GM18511 (cell line): ENCODE measurements at regions not wholly inside any gene's neighbourhood (a gene's known extent, or its start where the extent isn't known, plus 50 kb on each side); places are given as distances from the start of the nearest gene placed in this dataset.
"Not testable (repeated sequence)": the region's sequence is repeated elsewhere in the genome, so short reads cannot be mapped to it uniquely, and the experiment has no call there.

ENCODE experiments used
- ATAC-seq: cut with Tn5 transposase; IDR thresholded peaks from one replicate; pipeline ENCODE4 v1.9.1; 2021; ENCODE audit warnings: mild to moderate bottlenecking, moderate library complexity; ENCODE audit not compliant: unreplicated experiment

DNA sequence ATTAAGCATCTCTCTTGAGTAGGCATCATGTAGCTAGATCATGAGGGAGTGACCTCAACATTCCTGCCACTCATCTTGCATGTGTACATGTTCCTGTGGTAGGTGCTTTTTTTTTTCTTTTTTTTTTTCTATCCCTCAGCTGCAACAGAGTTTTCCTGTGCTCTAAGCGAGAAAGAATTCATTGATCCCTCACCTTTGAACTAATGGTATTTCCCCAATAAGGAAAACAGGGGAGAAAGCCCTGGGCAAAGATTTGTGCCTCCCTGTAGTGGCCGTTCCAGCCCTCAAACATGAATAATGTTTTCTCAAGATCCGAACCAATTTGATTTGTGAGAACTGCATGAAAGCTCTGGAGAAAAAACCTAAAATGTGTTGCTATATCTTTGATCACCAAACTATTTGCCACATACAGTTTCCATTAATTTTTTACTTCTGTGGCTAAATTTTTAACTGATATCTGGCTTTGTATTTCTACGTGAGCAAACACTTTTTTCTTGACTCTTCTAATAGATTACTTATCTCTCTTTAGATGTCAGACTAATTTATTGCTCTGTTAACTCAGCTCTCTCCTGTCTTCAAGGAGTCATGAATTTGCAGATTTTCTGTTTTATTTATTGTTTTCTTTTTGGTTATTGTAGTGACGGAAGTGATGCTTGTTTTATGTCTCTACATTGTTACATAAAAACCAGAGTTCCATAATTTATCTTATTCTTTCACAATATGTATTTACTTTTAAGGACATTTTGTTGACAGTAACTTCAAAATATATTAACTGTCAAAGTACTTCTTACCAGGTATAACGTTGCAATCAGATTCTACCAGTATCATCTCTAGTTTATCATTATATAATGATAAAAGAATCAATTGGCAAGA is 1396.5 kb downstream of the OTOL1 start:
- ATAC-seq, result no peak

DNA sequence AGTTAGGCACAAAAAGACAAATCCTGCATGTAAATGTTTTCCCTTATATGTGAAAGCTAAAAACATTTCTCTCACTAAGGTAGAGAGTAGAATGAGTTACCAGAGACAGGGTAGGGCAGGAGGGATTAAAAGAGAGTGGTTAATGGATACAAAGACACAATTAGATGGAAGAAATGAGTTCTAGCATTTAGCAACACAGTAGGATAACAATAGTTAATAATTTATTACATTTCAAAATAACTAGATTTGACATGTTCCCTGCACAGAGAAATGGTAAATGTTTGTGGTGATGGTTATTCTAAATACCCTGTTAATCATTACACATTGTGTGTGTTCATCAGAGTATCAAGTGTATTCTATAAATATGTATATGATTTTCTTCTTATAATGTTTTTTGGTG is 1400.7 kb downstream of the OTOL1 start:
- ATAC-seq, result no peak

- no peak for ATAC-seq
Observed at GRCh38 chr3:162932503-162932902, 1435.9 kb downstream of the OTOL1 start.

DNA sequence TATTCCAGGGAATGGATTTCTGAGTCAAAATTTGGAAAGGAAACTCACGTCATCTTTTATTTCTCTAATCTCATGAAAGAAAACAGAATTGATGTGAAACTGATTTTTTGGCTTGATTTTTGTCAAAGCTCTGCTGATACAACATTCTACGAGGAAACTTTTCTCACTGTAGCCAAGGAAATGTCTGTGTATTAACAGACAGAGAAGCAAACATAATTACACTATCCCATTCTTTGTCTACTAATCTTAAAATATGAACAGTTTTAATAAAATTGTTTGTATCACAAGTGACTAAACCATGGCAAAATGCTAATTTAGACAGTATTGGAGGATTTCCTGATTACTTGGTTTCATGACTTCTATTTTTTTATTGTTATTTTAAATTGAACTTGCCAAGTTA is 1437.0 kb downstream of the OTOL1 start:
- ATAC-seq, result no peak

DNA sequence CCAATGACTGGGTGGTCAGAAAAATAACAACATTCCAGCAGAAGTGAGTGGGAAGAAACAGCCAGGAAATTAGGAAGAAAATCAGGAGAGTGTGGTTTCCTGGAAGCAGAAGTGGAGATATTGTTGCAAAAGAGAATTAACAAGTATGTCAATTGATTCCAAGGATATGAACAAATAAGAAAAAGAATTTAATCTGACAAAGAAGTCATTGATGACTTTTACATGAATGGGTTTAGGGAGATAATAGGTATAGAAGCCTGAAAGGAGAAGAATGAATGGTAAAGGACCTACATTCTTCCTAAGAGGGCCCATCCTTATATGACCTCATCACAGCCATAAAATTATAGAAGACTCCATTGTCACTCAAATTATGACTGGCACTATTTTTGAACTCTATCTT is 1440.1 kb downstream of the OTOL1 start:
- no peak for ATAC-seq

DNA sequence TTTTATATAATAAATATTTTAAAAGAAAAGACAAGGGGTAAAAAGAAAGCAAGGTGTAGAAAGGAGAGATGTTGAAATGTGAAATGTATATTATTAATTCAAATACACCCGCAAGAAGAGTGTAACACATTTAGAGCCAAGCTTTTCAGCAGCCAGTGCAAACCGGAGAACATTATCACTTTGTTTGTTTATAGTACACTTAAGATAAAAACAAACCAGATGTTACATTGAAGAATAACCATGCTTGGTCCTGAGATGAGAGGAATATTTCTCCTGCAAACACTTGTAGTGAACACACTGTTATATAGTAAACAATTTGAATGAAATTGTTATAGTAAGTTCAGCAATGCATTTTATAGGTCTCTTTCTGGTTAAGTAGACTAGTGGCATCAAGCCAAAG is 1441.5 kb downstream of the OTOL1 start:
- no peak for ATAC-seq

DNA sequence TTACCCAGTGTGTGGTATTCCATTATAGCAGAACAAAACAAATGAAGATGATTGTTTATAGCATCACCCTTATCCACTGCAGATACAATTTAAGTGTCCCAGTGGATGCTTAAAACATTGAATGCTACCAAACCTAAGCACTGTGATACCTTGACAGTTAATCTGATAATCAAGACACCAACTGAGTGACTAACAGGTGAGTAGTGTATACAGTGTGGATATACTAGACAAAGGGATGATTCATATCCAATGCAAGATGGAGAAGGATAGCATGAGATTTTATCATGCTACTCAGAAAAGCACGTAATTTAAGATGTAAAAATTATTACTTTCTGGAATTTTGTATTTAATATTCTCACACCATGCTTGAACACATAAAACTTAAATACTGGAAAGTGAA is 1449.0 kb downstream of the OTOL1 start:
- no peak for ATAC-seq

GRCh38 chr3:162956711-162957110 is 1460.1 kb downstream of the OTOL1 start:
- ATAC-seq, result no peak

DNA sequence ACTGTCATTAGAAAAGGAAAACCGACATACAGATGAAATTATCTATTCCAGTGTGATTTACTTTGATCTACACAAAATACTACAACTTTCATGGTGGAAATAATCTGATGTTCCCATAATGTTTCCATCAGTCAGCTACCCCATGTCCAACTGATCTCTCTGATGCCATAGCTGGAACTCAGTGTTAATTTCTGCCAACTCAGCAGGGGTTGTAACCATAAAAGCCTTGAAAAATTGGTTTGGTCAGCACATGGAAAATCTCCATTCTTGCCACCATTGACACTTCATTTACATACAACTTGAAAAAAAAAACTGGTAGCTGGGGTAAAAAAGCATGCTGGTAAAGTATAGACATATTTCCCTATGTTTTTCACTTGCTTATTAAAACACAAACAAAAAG is 1463.7 kb downstream of the OTOL1 start:
- no peak for ATAC-seq

DNA sequence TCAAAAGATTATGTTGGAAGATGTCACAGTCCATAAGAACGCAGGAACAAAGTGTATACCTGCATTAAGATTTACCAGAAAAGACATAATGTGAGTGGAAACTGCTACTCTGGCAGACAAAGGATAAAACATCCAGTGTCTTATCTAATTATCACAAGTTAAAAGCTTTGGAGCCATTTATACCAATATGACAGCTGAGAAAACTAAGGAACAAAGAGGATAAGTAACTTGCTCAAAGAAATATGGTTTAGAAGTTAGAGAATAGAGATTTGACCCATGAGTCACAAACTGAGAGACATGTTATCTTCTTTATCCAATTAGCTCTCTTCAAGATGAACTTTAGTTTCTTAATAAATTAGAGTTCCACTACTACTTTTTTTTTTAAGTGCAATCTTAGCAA is 1473.7 kb downstream of the OTOL1 start:
- ATAC-seq, result no peak

- ATAC-seq, result no peak
Observed at GRCh38 chr3:162971715-162972114, 1475.1 kb downstream of the OTOL1 start.

- ATAC-seq, result no peak
Observed at GRCh38 chr3:162973428-162973917, 1476.9 kb downstream of the OTOL1 start.

DNA sequence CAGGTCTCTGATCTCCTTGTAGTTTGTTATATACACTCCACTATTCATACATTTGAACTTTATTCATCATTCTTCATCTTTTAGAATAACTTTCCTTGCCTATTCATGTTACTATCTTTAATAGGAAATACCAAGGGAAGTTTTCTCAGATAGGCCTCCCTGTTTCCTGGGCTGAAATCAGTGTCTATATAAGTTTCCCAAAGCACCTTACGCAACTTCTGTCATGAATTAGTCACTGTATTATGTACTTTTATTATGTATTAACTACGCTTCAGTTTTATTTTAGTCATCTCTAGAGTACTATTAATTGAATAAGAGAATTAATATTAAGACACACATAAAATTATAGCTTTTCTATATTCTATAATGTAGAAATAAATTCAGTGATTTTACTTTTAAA is 1481.5 kb downstream of the OTOL1 start:
- ATAC-seq, result no peak

GRCh38 chr3:162984746-162985145 is 1488.1 kb downstream of the OTOL1 start:
- ATAC-seq, result no peak

- not testable (repeated sequence) for ATAC-seq
Observed at GRCh38 chr3:162987085-162987794, 1490.6 kb downstream of the OTOL1 start.

DNA sequence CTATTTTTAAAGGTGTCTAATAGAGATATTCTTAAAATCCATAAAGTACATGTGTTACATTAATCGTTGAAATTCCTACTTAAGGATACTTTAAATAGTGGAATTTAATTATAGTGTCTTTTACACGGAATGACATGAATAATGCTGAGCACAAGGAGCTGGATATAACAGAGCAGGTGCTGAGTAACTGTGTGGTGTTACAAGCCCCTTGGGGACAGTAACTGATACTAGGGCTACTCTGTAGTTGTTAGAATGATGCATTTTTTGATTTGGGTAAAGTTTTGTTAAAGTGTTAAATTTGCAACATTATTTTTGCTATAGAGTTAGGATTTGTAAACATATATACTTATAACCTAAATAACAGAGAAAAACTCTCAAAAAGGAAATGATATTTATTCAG is 1496.1 kb downstream of the OTOL1 start:
- ATAC-seq, result no peak

DNA sequence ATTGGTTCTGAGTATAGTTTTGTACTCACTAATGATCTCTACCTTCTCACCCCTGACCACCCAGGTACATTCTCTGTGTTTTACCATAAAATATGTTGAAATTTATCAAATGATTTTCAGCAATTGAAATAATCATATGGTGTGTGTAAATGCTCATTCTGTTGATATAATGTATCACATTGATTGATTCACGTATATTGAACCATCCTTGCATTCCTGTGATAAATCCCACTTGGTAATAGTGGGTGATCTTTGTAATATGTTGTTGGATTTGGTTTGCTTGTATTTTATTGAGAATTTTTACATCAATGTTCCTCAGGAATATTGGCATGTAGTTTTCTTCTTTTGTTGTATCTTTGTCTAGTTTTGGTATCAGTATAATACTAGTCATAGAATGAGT is 1497.6 kb downstream of the OTOL1 start:
- ATAC-seq, result no peak

GRCh38 chr3:162996368-162996767 is 1499.8 kb downstream of the OTOL1 start:
- ATAC-seq, result no peak

DNA sequence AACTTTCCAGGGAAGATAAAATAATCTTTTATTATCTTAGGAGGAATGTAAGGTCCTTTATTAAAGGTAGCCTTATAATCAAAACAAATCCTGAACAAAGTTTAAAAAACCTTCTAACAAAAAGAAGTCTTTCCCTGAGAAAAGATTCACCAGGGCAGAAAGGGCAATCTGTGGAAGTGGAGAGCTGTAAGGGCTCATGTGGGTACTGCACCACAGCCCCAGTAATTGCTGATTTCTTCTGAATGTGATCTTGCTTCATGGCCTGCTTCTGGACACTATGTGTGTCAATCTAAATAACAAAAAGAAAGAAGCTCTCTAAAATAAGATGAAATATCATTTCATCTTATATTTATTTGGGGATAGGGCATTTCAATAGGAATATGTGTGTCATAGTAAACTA is 1501.6 kb downstream of the OTOL1 start:
- no peak for ATAC-seq

DNA sequence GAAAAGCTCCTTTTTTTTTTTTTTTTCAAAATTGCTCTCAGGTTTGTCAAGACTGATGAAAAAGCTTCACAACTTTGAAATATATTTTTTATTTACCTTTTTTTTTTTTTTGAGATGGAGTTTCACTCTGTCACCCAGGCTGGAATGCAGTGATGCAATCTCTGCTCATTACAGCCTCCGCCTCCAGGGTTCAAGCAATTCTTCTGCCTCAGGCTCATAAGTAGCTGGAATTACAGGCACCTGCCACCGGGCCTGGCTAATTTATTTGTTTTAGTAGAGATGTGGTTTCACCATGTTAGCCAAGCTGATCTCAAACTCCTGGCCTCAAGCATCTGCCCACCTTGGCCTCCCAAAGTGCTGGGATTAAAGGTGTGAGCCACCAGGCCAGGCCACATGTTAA is 1515.0 kb downstream of the OTOL1 start:
- ATAC-seq, result no peak

DNA sequence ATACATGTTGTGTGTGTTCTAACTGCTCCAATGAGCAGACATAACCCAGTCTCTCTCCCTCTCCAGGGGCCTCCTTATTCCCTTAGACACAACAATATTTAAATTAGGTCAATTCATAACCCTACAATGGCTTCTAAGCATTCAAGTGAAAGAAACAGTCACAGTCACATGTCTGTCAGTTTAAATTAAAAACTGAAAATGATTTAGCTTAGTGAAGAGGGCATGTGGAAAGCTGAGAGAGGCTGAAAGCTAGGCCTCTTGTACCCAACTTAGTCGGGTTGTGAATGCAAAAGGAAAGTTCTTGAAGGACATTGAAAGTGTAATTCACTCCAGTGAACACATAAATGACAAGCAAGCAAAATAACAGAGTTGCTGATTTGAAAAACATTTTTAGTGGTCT is 1519.6 kb downstream of the OTOL1 start:
- no peak for ATAC-seq

- no peak for ATAC-seq
Observed at GRCh38 chr3:163018067-163018466, 1521.5 kb downstream of the OTOL1 start.
